Tibial nerve (tissue), 4 donors: ENCODE measurements at regions not wholly inside any gene's neighbourhood (a gene's known extent, or its start where the extent isn't known, plus 50 kb on each side); places are given as distances from the start of the nearest gene placed in this dataset.

Source experiments
- DNase-seq, 2 donors: peaks; one replicate each; pipeline ENCODE4 v3.0.0-alpha.2; 2019; ENCODE audit warnings: low spot score in 2 of 2
- H3K27ac ChIP-seq, 4 donors: fragments of 200-600 bp; sonication (generic) in 3 of 4; one replicate each; pipeline ENCODE4 v1.5.1; 2017 to 2019; ENCODE audit warnings: mild to moderate bottlenecking in 1 of 4
- H3K27me3 ChIP-seq, 2 donors: fragments of 200-600 bp; sonication (generic) in 1 of 2; one replicate each; pipeline versions ENCODE4 v1.5.1 to v1.6.0; 2017 to 2019
- H3K36me3 ChIP-seq, 3 donors: fragments of 200-600 bp; sonication (generic); one replicate each; pipeline ENCODE4 v1.5.1; 2018 to 2019
- H3K4me1 ChIP-seq, 4 donors: fragments of 200-600 bp; sonication (generic) in 3 of 4; one replicate each; pipeline ENCODE4 v1.5.1; 2017 to 2019
- H3K4me3 ChIP-seq, 4 donors: fragments of 200-600 bp; sonication (generic) in 3 of 4; one replicate each; pipeline ENCODE4 v1.5.1; 2017 to 2019; ENCODE audit warnings: mild to moderate bottlenecking in 1 of 4, moderate library complexity in 1 of 4
- H3K9me3 ChIP-seq, 4 donors: fragments of 200-600 bp; sonication (generic) in 3 of 4; one replicate each; pipeline ENCODE4 v1.5.1; 2017 to 2019
- CTCF ChIP-seq, 5 experiments: fragments of 200-600 bp in 3 of 5; fragments of 450-650 bp in 2 of 5; sonication (generic) in 3 of 5; IDR thresholded peaks; one replicate each; pipeline ENCODE4 v1.5.1; 2016 to 2019; ENCODE audit warnings: antibody characterized with exemption in 5 of 5, mild to moderate bottlenecking in 3 of 5, moderate library complexity in 2 of 5
- EP300 ChIP-seq, 2 donors: sonication (generic); formaldehyde crosslinking; IDR thresholded peaks; one replicate each; pipeline ENCODE4 v1.6.1; 2017; ENCODE audit warnings: antibody characterized with exemption in 2 of 2, mild to moderate bottlenecking in 1 of 2
- POLR2A ChIP-seq, 2 donors: fragments of 450-650 bp; IDR thresholded peaks; one replicate each; pipeline ENCODE4 v1.6.1; 2017; ENCODE audit warnings: antibody characterized with exemption in 2 of 2, mild to moderate bottlenecking in 2 of 2, moderate library complexity in 2 of 2
- WGBS, 2 donors: methylation state at CpG; one replicate each; pipeline ENCODE4 v1.1.5; 2018; 5-methylcytosine and 5-hydroxymethylcytosine counted together

GRCh38 chr3:194253270-194253669 lies 97.9 kb downstream of the CPN2 start:
- no peak for TF ChIP-seq CTCF (IDR thresholded peaks at IDR 0.05)
- no peak for TF ChIP-seq EP300 (IDR thresholded peaks at IDR 0.05)
- no peak for TF ChIP-seq POLR2A (IDR thresholded peaks at IDR 0.05)
- 69 to 93% methylated on average over 4 of the region's 4 CpGs for WGBS, 2 donors
- Histone ChIP-seq H3K27me3 (no peaks in the 10 kb centered on the region), H3K27ac (no peak overlapping the region), H3K4me1 (peaks cover 0 to 33% (median 4%) of the 10 kb centered on the region in 4 donors), H3K4me3 (no peak overlapping the region), H3K36me3 (no peaks in the 10 kb centered on the region), H3K9me3 (peaks cover 0 to 5% (median 0%) of the 10 kb centered on the region in 4 donors)
- DNase-seq: no peak

GRCh38 chr3:194254040-194254439 lies 97.1 kb downstream of the CPN2 start:
- DNase-seq: no peak
- no peaks in the 10 kb centered on the region for H3K36me3 ChIP-seq

DNA sequence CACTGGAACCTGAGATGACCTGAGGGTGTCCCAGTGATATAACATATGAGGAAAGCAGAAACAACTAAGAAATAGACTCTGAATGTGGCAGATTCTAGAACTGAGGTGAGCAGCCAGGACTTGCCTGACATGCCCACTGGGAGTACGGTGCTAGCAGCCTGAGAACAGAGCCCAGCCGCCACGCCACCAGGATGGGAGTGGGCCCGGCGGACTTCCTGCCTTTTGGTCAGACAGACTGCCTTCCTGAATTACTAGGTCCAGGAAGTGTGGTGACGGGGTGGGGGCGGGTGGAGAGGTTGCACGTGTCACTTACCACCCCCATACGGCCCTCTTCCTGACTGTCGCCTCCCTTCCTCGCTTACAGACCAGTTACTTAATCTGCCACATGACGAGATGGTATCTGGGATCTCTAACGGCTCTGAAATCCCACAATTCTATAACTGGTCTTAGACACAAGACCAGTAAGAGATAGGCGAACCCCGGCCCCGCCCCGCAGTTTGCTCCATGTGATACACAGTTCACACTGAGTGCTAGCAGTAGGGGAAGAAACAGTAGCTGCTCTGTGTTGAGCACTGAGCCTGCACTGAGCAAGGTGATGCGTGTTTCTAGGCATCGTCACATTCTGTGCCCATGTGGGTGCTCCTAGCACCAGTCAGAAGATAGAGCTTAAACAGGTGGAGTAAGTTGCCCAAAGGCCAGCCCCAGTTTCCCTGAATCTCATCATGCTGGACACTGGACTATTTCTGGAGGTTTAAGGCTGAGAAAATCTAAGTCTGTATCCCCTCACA lies 95.7 kb downstream of the CPN2 start:
- Histone ChIP-seq H3K9me3 (peaks cover 0 to 6% (median 0%) of the 10 kb centered on the region in 4 donors), H3K4me3 (peak overlapping the region in 2 of 4 donors; percentile 18 to 19), H3K27me3 (no peaks in the 10 kb centered on the region), H3K36me3 (no peaks in the 10 kb centered on the region), H3K27ac (peak overlapping the region in 3 of 4 donors; percentile 18 to 26 (median 19)), H3K4me1 (peaks cover 0 to 19% (median 1%) of the 10 kb centered on the region in 4 donors)
- WGBS, 2 donors: 25 to 32% methylated on average over 18 to 19 of the region's 19 CpGs
- peak in 1 of 2 donors; percentile 56 for TF ChIP-seq EP300 (IDR thresholded peaks at IDR 0.05)
- TF ChIP-seq CTCF (IDR thresholded peaks at IDR 0.05): no peak
- no peak for TF ChIP-seq POLR2A (IDR thresholded peaks at IDR 0.05)
- peak in 1 of 2 donors; percentile 51 for DNase-seq

More at GRCh38 chr3:194254040-194254439, 97.1 kb downstream of the CPN2 start:
- Histone ChIP-seq H3K27me3 (no peaks in the 10 kb centered on the region), H3K4me1 (peaks cover 0 to 33% (median 4%) of the 10 kb centered on the region in 4 donors), H3K27ac (no peak overlapping the region), H3K4me3 (no peak overlapping the region), H3K9me3 (peaks cover 0 to 6% (median 0%) of the 10 kb centered on the region in 4 donors)
- TF ChIP-seq EP300 (IDR thresholded peaks at IDR 0.05) (no peak), POLR2A (IDR thresholded peaks at IDR 0.05) (no peak), CTCF (IDR thresholded peaks at IDR 0.05) (no peak)
- WGBS, 2 donors: 87 to 94% methylated on average over 7 of the region's 7 CpGs

- no peaks in the 10 kb centered on the region for H3K27me3 ChIP-seq
- 90 to 93% methylated on average over 12 of the region's 12 CpGs for WGBS, 2 donors
- TF ChIP-seq EP300 (IDR thresholded peaks at IDR 0.05) (no peak), POLR2A (IDR thresholded peaks at IDR 0.05) (no peak), CTCF (IDR thresholded peaks at IDR 0.05) (no peak)
- H3K9me3 ChIP-seq: peaks cover 0 to 6% (median 0%) of the 10 kb centered on the region in 4 donors
- H3K36me3 ChIP-seq: no peaks in the 10 kb centered on the region
- H3K4me3 ChIP-seq: no peak overlapping the region
- H3K27ac ChIP-seq: peak overlapping the region in 2 of 4 donors; percentile 18 to 19
- no peak for DNase-seq
- H3K4me1 ChIP-seq: peaks cover 0 to 11% (median 0%) of the 10 kb centered on the region in 4 donors
Observed at GRCh38 chr3:194256040-194256945, 94.8 kb downstream of the CPN2 start.
